H1 (cell line): ENCODE measurements at regions not wholly inside any gene's neighbourhood (a gene's known extent, or its start where the extent isn't known, plus 50 kb on each side); places are given as distances from the start of the nearest gene placed in this dataset.

Experiments used
- CTCF ChIA-PET: fragments of 300-600 bp; sonication (Branson Sonifier 250); formaldehyde crosslinking; loops from one replicate; lab custom pipeline; 2021; ENCODE audit not compliant: partially characterized antibody; lab: Charles Lee
- POLR2A ChIA-PET: fragments of 300-600 bp; sonication (Branson Sonifier 250); formaldehyde crosslinking; loops from one replicate; lab custom pipeline; 2021; ENCODE audit warnings: inconsistent platforms; ENCODE audit not compliant: partially characterized antibody; lab: Charles Lee
- DNase-seq, 2 experiments: peaks; one replicate each; pipeline versions ENCODE4 v3.0.0 to v3.0.0-alpha.2; 2010 to 2022; ENCODE audit warnings: low spot score in 2 of 2, low read depth in 1 of 2, mixed read lengths in 1 of 2
- FAIRE-seq: peaks from 2 replicates; lab custom pipeline; 2011; peaks lifted over from hg19 to GRCh38; lab: Jason Lieb, UNC
- H2AFZ ChIP-seq: 2 replicates; pipeline ENCODE4 v1.8.1; 2012; ENCODE audit warnings: low read length, inconsistent platforms
- H2AK5ac ChIP-seq: 2 replicates; pipeline ENCODE4 v1.6.1; 2013; ENCODE audit warnings: low read depth, low read length
- H2BK120ac ChIP-seq: replicated peaks from 2 replicates; pipeline ENCODE3; 2013; ENCODE audit warnings: low read depth, low read length, inconsistent platforms
- H2BK12ac ChIP-seq: 2 replicates; pipeline ENCODE4 v1.6.1; 2013; ENCODE audit warnings: low read depth, low read length
- H2BK15ac ChIP-seq: 2 replicates; pipeline ENCODE4 v1.6.1; 2013; ENCODE audit warnings: low read length
- H2BK20ac ChIP-seq: 2 replicates; pipeline ENCODE4 v1.6.1; 2013; ENCODE audit warnings: low read length
- H2BK5ac ChIP-seq: 2 replicates; pipeline ENCODE4 v1.6.1; 2013; ENCODE audit warnings: low read depth, low read length
- H3K14ac ChIP-seq: 2 replicates; pipeline ENCODE4 v1.6.1; 2013; ENCODE audit warnings: inconsistent platforms; ENCODE audit not compliant: insufficient read length
- H3K18ac ChIP-seq: 2 replicates; pipeline ENCODE4 v1.6.1; 2013; ENCODE audit warnings: low read length; ENCODE audit errors: extremely low read depth
- H3K23ac ChIP-seq: 2 replicates; pipeline ENCODE4 v1.6.1; 2013; ENCODE audit warnings: inconsistent platforms; ENCODE audit not compliant: insufficient read length
- H3K23me2 ChIP-seq: 2 replicates; pipeline ENCODE4 v1.6.1; 2013; ENCODE audit warnings: low read depth, low read length
- H3K27ac ChIP-seq: 2 replicates; pipeline ENCODE4 v1.6.1; 2011; ENCODE audit warnings: low read depth, low read length, inconsistent platforms
- H3K27me3 ChIP-seq, 4 experiments: replicated peaks in 1 of 4; 1 replicate in 1 of 4; 2 replicates in 3 of 4; pipeline versions ENCODE4 v1.6.1 to v1.8.1; 2011 to 2013; ENCODE audit warnings: low read length in 3 of 4, mild to moderate bottlenecking in 3 of 4, inconsistent platforms in 2 of 4, mixed read lengths in 2 of 4, moderate library complexity in 1 of 4; ENCODE audit not compliant: control insufficient read depth in 3 of 4, insufficient read depth in 3 of 4; ENCODE audit errors: extremely low read depth in 1 of 4
- H3K36me3 ChIP-seq, 4 experiments: 2 replicates each; pipeline versions ENCODE4 v1.6.1 to v1.8.1; 2011 to 2013; ENCODE audit warnings: mild to moderate bottlenecking in 4 of 4, low read length in 3 of 4, moderate library complexity in 2 of 4, control low read depth in 1 of 4, inconsistent platforms in 1 of 4; ENCODE audit not compliant: insufficient read depth in 4 of 4, control insufficient read depth in 2 of 4
- H3K4ac ChIP-seq: replicated peaks from 2 replicates; pipeline ENCODE3; 2013; ENCODE audit warnings: low read length, low read depth, mixed read lengths, inconsistent platforms; ENCODE audit not compliant: insufficient read length
- H3K4me1 ChIP-seq, 4 experiments: replicated peaks in 1 of 4; 1 replicate in 1 of 4; 2 replicates in 3 of 4; pipeline versions ENCODE4 v1.6.1 to v1.8.1; 2011 to 2013; ENCODE audit warnings: low read length in 3 of 4, inconsistent platforms in 2 of 4, mixed read lengths in 1 of 4; ENCODE audit not compliant: insufficient read depth in 4 of 4, control insufficient read depth in 3 of 4
- H3K4me2 ChIP-seq, 2 experiments: 2 replicates each; pipeline versions ENCODE4 v1.6.1 to v1.8.1; 2011 to 2013; ENCODE audit warnings: low read depth in 2 of 2, low read length in 2 of 2, control low read depth in 1 of 2, inconsistent platforms in 1 of 2, mild to moderate bottlenecking in 1 of 2; ENCODE audit not compliant: insufficient read depth in 1 of 2
- H3K4me3 ChIP-seq, 4 experiments: fragments of 200-600, 300-600 bp in 1 of 4; sonication (generic), shearing (Covaris generic), sonication (Bioruptor Twin) in 1 of 4; 2 replicates each; pipeline versions ENCODE4 v1.5.1 to v1.8.1; 2011 to 2016; ENCODE audit warnings: low read length in 4 of 4, low read depth in 3 of 4, control low read depth in 2 of 4, inconsistent platforms in 2 of 4, mild to moderate bottlenecking in 2 of 4, mixed read lengths in 1 of 4, moderate library complexity in 1 of 4; ENCODE audit not compliant: insufficient read depth in 2 of 4; ENCODE audit errors: extremely low read depth in 1 of 4
- H3K56ac ChIP-seq: replicated peaks from 2 replicates; pipeline ENCODE3; 2013; ENCODE audit warnings: low read depth, mild to moderate bottlenecking, mixed read lengths, low read length, inconsistent platforms; ENCODE audit not compliant: insufficient read length
- H3K79me1 ChIP-seq: 2 replicates; pipeline ENCODE4 v1.6.1; 2013; ENCODE audit warnings: low read depth, low read length, control low read depth
- H3K79me2 ChIP-seq, 2 experiments: 2 replicates each; pipeline versions ENCODE4 v1.6.1 to v1.8.1; 2012 to 2013; ENCODE audit warnings: low read length in 2 of 2, mild to moderate bottlenecking in 2 of 2, inconsistent platforms in 1 of 2; ENCODE audit not compliant: insufficient read depth in 2 of 2, control insufficient read depth in 1 of 2
- H3K9ac ChIP-seq, 4 experiments: replicated peaks in 1 of 4; 1 replicate in 1 of 4; 2 replicates in 3 of 4; pipeline versions ENCODE4 v1.6.1 to v1.8.1; 2011 to 2013; ENCODE audit warnings: low read depth in 3 of 4, low read length in 3 of 4, control low read depth in 2 of 4, mild to moderate bottlenecking in 2 of 4, moderate library complexity in 2 of 4, inconsistent platforms in 1 of 4; ENCODE audit errors: extremely low read depth in 1 of 4
- H3K9me3 ChIP-seq, 2 experiments: 2 replicates each; pipeline versions ENCODE4 v1.6.1 to v1.8.1; 2012 to 2013; ENCODE audit warnings: mild to moderate bottlenecking in 2 of 2, moderate library complexity in 2 of 2, control low read depth in 1 of 2, inconsistent platforms in 1 of 2, low read depth in 1 of 2, low read length in 1 of 2, mixed read lengths in 1 of 2; ENCODE audit not compliant: insufficient read depth in 2 of 2
- H4K20me1 ChIP-seq, 2 experiments: replicated peaks in 1 of 2; 2 replicates each; pipeline versions ENCODE3 to v1.8.1; 2011 to 2013; ENCODE audit warnings: inconsistent platforms in 2 of 2, low read length in 2 of 2, mild to moderate bottlenecking in 1 of 2; ENCODE audit not compliant: insufficient read depth in 2 of 2, control insufficient read depth in 1 of 2
- H4K5ac ChIP-seq: 2 replicates; pipeline ENCODE4 v1.6.1; 2013; ENCODE audit warnings: low read length, low read depth, mixed read lengths, inconsistent platforms; ENCODE audit not compliant: insufficient read length
- H4K8ac ChIP-seq: 2 replicates; pipeline ENCODE4 v1.8.0; 2013; ENCODE audit warnings: mild to moderate bottlenecking, moderate library complexity, low read length, inconsistent platforms; ENCODE audit not compliant: insufficient read depth; ENCODE audit errors: extremely low read depth
- H4K91ac ChIP-seq: replicated peaks from 2 replicates; pipeline ENCODE3; 2013; ENCODE audit warnings: low read length, mixed read lengths, inconsistent platforms; ENCODE audit not compliant: insufficient read length
- RFX5 ChIP-seq: IDR thresholded peaks from 2 replicates; pipeline ENCODE4 v1.6.1; 2011; ENCODE audit warnings: low read depth, low read length, improper control_type of control experiment, borderline replicate concordance
- WGBS, 2 experiments: shearing (Covaris generic) in 1 of 2; methylation state at CpG; one replicate each; pipeline versions ENCODE4 v1.1.6 to v1.1.7; 2013 to 2015; ENCODE audit warnings: low lambda C conversion rate in 2 of 2, mixed read lengths in 2 of 2, inconsistent platforms in 1 of 2, low coverage in 1 of 2, missing lambda C conversion rate in 1 of 2; ENCODE audit not compliant: insufficient replicate concordance in 2 of 2, insufficient coverage in 1 of 2, insufficient read length in 1 of 2; ENCODE audit errors: extremely low coverage in 1 of 2, missing lambda C conversion rate in 1 of 2; 5-methylcytosine and 5-hydroxymethylcytosine counted together

DNA sequence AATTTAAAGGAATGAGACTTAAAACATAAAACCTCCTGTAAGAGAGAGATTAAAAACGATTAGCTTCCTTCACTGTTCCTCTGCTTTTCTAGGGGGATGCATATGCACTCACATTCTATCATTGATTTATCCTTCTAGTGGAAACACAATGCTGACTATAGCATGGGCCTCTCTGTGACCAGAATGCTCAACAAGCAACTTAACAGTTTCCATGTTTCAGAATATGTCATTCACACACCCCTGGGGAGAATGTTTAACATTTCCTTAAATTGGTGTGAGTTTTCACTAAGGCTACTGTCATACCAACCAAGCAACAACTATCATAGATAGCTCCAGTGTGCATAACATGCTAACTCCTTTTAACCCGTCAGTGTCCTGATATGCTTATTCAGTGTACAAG lies 337.9 kb upstream of the GRM7 start:
- H3K4me3 ChIP-seq, result no peak overlapping the region
- H2BK12ac ChIP-seq, result no peak overlapping the region
- no peak overlapping the region for H3K56ac ChIP-seq
- no peak for DNase-seq
- no peak overlapping the region for H3K27ac ChIP-seq
- no peak for TF ChIP-seq RFX5
- TF ChIP-seq, all 59 proteins: peak for 0
- Histone ChIP-seq H2AFZ (no peak overlapping the region), H2BK15ac (no peak overlapping the region), H4K5ac (no peak overlapping the region), H4K8ac (no peak overlapping the region), H3K18ac (no peak overlapping the region), H3K23ac (no peak overlapping the region), H3K4ac (no peak overlapping the region), H3K4me2 (no peak overlapping the region), H3K14ac (no peak overlapping the region), H3K9ac (no peak overlapping the region), H3K36me3 (no peaks in the 10 kb centered on the region), H3K27me3 (no peaks in the 10 kb centered on the region), H3K23me2 (no peaks in the 10 kb centered on the region), H4K20me1 (no peaks in the 10 kb centered on the region), H2BK120ac (no peak overlapping the region), H3K4me1 (no peaks in the 10 kb centered on the region), H4K91ac (no peak overlapping the region), H3K9me3 (no peaks in the 10 kb centered on the region), H3K79me1 (no peaks in the 10 kb centered on the region), H2BK5ac (no peak overlapping the region), H2BK20ac (no peak overlapping the region), H2AK5ac (no peak overlapping the region), H3K79me2 (no peaks in the 10 kb centered on the region)
- ChIA-PET POLR2A (interaction anchor here (1.2 kb wide), 1 partner anchor 20 kb away, joined by 3 read pairs; no protein-coding TSS in a partner anchor), CTCF (no interaction called here)
- no peak for FAIRE-seq
- WGBS, 2 experiments, result 88% methylated on average over 2 of the region's 2 CpGs; no CpG with 5 or more reads in 1 of the 2 experiments
